Ishikawa (cell line): ENCODE measurements at regions not wholly inside any gene's neighbourhood (a gene's known extent, or its start where the extent isn't known, plus 50 kb on each side); places are given as distances from the start of the nearest gene placed in this dataset.

Source experiments
- CEBPB ChIP-seq: IDR thresholded peaks from 2 replicates; pipeline ENCODE4 v1.6.1; 2012
- ZBTB7A ChIP-seq: IDR thresholded peaks from 2 replicates; pipeline ENCODE4 v1.6.1; 2012; ENCODE audit warnings: low read depth

GRCh38 chr14:41299924-41300323 is 306.8 kb upstream of the LRFN5 start:
- no peak for TF ChIP-seq CEBPB
- no peak for TF ChIP-seq ZBTB7A
